T-helper 2 cell (primary cell): ENCODE measurements at regions not wholly inside any gene's neighbourhood (a gene's known extent, or its start where the extent isn't known, plus 50 kb on each side); places are given as distances from the start of the nearest gene placed in this dataset.
A peak's percentile ranks its signal among the peaks of the same experiment; 100 is the strongest.

Experiments
- DNase-seq, 5 experiments: peaks; one replicate each; pipeline versions ENCODE4 v3.0.0 to v3.0.0-alpha.2; 2012 to 2022

GRCh38 chr1:21346365-21347071 is 56.3 kb upstream of the ECE1 start:
- DNase-seq = peak in 1 of 5 experiments; percentile 42

- DNase-seq = peak in 1 of 5 experiments; percentile 41
These were observed 54.6 kb upstream of the ECE1 start for GRCh38 chr1:21344750-21345443.

GRCh38 chr1:21344098-21344749 is 54.0 kb upstream of the ECE1 start:
- DNase-seq = no peak

DNA sequence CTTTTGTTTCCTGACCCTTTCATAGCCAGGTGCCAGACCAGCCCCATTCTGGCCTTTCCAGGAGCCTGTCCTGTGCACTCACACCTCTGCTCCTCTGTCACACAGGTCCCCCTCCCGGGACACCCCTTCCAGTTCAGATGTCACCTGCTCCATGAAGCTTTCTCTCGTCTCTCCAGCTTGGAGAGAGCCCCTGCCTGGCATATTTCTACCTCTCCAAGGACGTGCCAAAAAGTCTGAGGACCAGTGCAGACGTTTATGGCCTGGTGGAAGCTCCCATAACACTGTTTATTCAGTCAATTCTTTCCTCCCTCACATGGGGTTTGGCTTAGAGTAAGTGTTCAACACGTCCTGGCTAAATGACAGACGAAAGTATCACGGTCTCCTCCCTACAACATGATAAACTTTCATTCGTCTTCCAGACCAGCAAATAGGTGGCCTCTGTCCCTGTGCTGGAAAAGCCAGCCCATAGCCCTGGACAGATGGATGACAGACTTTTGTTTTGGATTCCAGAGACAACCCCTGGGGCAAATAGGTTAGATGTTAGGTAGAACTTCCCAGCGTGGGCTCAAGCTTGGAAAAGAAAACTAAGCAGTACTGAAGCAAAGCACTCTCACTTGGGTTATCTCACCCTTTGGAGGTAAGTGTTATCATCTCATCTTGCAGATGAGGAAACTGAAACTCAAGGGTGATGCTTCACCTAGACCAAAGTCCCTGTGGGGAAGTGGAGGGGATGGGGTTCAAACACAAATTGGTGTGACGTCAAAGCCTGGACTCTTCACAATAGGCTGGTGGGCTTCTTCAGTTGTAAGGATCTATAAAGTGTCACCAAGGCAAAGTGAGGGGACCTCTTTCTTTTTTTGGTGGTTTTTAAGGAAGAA is 52.9 kb upstream of the ECE1 start:
- DNase-seq = peak in 2 of 5 experiments; percentile 43 to 88

DNA sequence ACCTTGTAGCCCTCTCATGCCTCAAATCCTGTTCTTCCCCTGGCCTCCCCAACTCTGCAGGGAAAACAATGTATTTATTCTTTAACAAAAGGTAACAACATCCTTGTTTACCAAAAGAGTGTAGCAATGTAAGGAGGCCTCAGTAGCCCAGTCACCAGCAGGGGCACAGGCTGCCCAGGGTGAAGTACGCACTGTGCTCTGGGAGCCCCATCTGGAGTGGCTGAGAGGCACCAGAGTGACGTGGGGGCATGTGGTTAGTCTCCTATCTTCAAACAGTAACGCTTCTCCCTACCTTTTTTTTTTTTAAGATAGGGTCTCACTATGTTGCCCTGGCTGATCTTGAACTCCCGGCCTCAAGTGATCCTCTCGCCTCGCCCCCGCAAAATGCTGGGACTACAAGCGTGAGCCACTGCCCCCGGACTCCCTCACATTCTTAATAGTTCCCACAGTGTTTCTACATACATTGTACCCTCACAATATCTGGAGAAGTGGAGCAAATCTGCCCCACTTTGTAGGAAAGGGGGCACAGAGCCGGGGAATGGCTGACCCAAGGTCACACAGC is 51.3 kb upstream of the ECE1 start:
- DNase-seq = no peak

- DNase-seq = no peak
These were observed 50.8 kb upstream of the ECE1 start for GRCh38 chr1:21341022-21341421.

DNA sequence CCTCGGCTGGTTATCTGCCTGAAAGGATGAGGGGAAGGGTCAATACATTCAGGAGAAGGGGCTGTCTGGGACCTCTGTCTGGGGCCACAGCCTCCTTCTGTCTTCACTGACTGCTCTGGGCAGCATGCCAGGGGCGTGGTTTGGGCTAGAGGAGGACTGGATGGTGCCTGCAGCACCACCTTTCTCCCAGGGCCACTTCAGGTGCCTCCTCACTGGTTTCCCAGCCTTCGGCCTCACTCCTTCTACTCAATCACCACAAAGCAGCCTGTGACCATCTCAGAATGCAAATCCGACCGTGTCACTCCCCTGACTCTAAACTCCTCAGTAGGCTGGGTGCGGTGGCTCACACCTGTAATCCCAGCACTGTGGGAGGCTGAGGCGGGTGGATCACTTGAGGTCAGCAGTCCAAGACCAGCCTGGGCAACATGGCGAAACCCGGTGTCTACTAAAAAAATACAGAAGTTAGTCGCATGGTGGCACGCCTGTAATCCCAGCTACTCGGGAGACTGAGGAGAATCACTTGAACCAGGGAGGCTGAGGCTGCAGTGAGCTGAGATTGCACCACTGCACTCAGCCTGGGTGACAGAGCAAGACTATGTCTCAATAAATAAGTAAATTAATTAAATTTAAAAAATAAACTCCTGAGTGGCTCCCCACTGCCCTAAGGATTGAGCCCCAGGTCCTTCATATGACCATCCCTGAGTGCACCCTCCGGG is 50.1 kb upstream of the ECE1 start:
- no peak for DNase-seq
